ENCODE measurements at regions not wholly inside any gene's neighbourhood (a gene's known extent, or its start where the extent isn't known, plus 50 kb on each side); places are given as distances from the start of the nearest gene placed in this dataset.

DNA sequence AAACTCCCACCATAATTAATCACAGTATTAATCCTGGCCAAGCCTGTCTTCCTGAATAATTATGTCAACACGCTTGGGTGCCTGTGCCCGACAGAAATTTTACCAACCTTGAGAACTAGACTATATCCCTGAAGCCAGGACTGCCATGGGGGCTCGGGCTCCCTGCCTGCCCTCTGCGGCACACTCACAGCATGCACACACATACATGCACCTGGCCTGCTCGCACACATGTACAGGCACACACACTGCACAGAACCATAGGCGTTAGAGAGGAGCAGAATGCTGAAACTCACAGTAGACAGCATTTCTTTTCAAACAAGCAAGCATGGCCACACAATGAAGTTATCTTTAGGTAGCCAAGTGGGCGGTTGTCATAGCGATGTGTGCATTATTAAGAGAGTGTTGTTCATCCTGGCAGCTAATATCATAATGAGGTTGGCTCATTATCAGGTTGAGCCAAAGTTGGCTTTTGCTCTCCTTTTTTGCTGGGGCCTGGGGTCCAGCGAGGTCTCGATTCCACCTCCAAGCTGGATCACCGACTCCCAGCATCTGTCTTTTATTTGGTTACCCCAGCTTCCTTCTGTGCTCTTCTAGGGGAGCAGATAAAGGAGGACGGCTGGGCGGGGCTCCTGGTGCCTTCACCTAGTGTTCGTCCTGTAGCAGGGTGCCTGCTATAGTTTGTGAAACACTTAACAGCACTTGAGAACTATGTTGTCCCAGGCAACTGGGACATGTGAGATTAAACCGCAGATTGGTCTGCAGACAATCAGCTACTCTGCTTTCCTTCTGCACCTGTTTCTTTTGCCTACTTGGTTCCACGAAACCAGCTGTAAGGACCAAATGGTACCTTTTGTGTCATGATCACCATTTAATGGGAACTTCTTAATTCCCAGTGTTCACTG lies 91.4 kb downstream of the ZNF621 start:
- peak; percentile 53 for DNase-seq
- peaks cover 15% of the 10 kb centered on the region for H3K27me3 Mint-ChIP-seq (ENCODE audit: insufficient read depth)
- H3K4me3 ChIP-seq (ENCODE audit: low read length): peak overlapping the region; percentile 36

DNA sequence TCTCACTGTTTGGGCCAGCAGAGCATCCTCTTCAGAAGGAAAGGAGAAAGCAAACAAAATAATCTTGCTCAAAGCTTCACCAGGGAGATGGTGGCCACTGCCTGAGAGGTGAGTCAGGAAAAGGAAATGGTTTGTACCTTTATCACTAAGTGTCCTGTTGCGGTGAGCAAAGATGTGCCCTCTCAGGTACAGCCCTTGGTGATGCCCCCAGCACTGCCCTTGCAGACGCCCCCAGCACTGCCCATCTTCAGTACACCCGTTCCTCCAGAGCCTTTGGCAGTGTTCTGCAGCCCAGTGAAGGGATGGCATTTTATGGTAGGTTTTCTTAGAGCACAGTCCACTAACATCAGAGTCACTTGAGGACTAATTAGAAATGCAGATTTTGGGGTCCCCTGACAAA lies 92.3 kb downstream of the ZNF621 start:
- Mint-ChIP-seq H3K4me1 (peaks cover 23% of the 10 kb centered on the region), H3K9me3 (no peaks in the 10 kb centered on the region), H3K27me3 (ENCODE audit: insufficient read depth) (peaks cover 15% of the 10 kb centered on the region), H3K36me3 (ENCODE audit: low read depth) (no peaks in the 10 kb centered on the region), H3K27ac (no peak overlapping the region), H3K4me3 (no peak overlapping the region)
- no peak overlapping the region for H3K4me3 ChIP-seq (ENCODE audit: low read length)
- no peak for DNase-seq
- no peaks in the 10 kb centered on the region for H3K4me1 ChIP-seq (ENCODE audit: control insufficient read depth, insufficient read depth, low read length)
- no peak overlapping the region for H3K9ac ChIP-seq (ENCODE audit: extremely low read depth, low read length, poor library complexity, severe bottlenecking)
- H3K27me3 ChIP-seq (ENCODE audit: control insufficient read depth, insufficient read depth, low read length, poor library complexity, severe bottlenecking): peaks cover 10% of the 10 kb centered on the region
- WGBS, 2 experiments (ENCODE audit: insufficient coverage in 1 of 2, insufficient read length in 1 of 2): 88% methylated on average over 1 to 3 of the region's 3 CpGs
- H3K9me3 ChIP-seq (ENCODE audit: control insufficient read depth, low read length): no peaks in the 10 kb centered on the region
- no peak overlapping the region for H3K27ac ChIP-seq (ENCODE audit: low read depth, low read length)
- TF ChIP-seq, protein P1, sequence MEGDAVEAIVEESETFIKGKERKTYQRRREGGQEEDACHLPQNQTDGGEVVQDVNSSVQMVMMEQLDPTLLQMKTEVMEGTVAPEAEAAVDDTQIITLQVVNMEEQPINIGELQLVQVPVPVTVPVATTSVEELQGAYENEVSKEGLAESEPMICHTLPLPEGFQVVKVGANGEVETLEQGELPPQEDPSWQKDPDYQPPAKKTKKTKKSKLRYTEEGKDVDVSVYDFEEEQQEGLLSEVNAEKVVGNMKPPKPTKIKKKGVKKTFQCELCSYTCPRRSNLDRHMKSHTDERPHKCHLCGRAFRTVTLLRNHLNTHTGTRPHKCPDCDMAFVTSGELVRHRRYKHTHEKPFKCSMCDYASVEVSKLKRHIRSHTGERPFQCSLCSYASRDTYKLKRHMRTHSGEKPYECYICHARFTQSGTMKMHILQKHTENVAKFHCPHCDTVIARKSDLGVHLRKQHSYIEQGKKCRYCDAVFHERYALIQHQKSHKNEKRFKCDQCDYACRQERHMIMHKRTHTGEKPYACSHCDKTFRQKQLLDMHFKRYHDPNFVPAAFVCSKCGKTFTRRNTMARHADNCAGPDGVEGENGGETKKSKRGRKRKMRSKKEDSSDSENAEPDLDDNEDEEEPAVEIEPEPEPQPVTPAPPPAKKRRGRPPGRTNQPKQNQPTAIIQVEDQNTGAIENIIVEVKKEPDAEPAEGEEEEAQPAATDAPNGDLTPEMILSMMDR (conservative IDR thresholded peaks at IDR 0.05): no peak
- H3K36me3 ChIP-seq (ENCODE audit: control insufficient read depth, insufficient read depth, low read length): no peaks in the 10 kb centered on the region

More for the DNA sequence above, 91.4 kb downstream of the ZNF621 start:
- peaks cover 23% of the 10 kb centered on the region for H3K4me1 Mint-ChIP-seq
- H3K36me3 Mint-ChIP-seq (ENCODE audit: low read depth): no peaks in the 10 kb centered on the region
- peak overlapping the region; percentile 69 for H3K27ac ChIP-seq (ENCODE audit: low read depth, low read length)
- TF ChIP-seq, protein P1 (conservative IDR thresholded peaks at IDR 0.05): no peak
- no peaks in the 10 kb centered on the region for H3K4me1 ChIP-seq (ENCODE audit: control insufficient read depth, insufficient read depth, low read length)
- H3K9ac ChIP-seq (ENCODE audit: extremely low read depth, low read length, poor library complexity, severe bottlenecking): no peak overlapping the region
- H3K27ac Mint-ChIP-seq: peak overlapping the region; percentile 40
- no peaks in the 10 kb centered on the region for H3K9me3 ChIP-seq (ENCODE audit: control insufficient read depth, low read length)
- peaks cover 10% of the 10 kb centered on the region for H3K27me3 ChIP-seq (ENCODE audit: control insufficient read depth, insufficient read depth, low read length, poor library complexity, severe bottlenecking)
- H3K4me3 Mint-ChIP-seq: peak overlapping the region; percentile 53
- WGBS, 2 experiments (ENCODE audit: insufficient coverage in 1 of 2, insufficient read length in 1 of 2): 72 to 78% methylated on average over 16 of the region's 16 CpGs
- no peaks in the 10 kb centered on the region for H3K9me3 Mint-ChIP-seq
- no peaks in the 10 kb centered on the region for H3K36me3 ChIP-seq (ENCODE audit: control insufficient read depth, insufficient read depth, low read length)

DNA sequence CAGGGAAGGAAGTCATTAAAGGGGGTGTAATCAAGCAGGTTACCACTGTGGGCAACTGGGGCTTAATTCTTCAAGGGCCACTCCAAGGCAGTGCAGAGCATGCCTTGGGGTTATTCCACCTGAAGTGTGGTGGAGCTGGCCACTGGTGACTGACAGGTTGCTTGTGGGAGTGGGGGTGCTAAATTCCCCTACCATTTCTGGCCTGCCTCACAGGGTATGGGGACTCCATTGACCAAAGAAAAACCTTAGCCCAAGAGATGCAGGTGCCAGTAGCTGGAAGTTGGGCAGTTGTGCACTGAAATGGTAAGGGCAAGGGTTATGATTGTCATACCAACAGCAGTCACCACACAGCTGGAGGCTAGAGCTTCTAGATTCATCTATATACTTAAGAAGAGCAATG lies 93.4 kb downstream of the ZNF621 start:
- H3K4me3 Mint-ChIP-seq: no peak overlapping the region
- TF ChIP-seq, protein P1 (conservative IDR thresholded peaks at IDR 0.05): no peak
- H3K9me3 Mint-ChIP-seq: no peaks in the 10 kb centered on the region
- no peaks in the 10 kb centered on the region for H3K36me3 Mint-ChIP-seq (ENCODE audit: low read depth)
- H3K27ac ChIP-seq (ENCODE audit: low read depth, low read length): no peak overlapping the region
- H3K9ac ChIP-seq (ENCODE audit: extremely low read depth, low read length, poor library complexity, severe bottlenecking): no peak overlapping the region
- H3K27ac Mint-ChIP-seq: no peak overlapping the region
- no peak overlapping the region for H3K4me3 ChIP-seq (ENCODE audit: low read length)
- no peaks in the 10 kb centered on the region for H3K4me1 ChIP-seq (ENCODE audit: control insufficient read depth, insufficient read depth, low read length)
- H3K9me3 ChIP-seq (ENCODE audit: control insufficient read depth, low read length): no peaks in the 10 kb centered on the region
- no peaks in the 10 kb centered on the region for H3K36me3 ChIP-seq (ENCODE audit: control insufficient read depth, insufficient read depth, low read length)
- H3K27me3 Mint-ChIP-seq (ENCODE audit: insufficient read depth): peaks cover 15% of the 10 kb centered on the region
- H3K27me3 ChIP-seq (ENCODE audit: control insufficient read depth, insufficient read depth, low read length, poor library complexity, severe bottlenecking): peaks cover 10% of the 10 kb centered on the region
- peaks cover 16% of the 10 kb centered on the region for H3K4me1 Mint-ChIP-seq
- DNase-seq: no peak

Measured in endodermal cell (in vitro differentiated cells).